ENCODE measurements at regions not wholly inside any gene's neighbourhood (a gene's known extent, or its start where the extent isn't known, plus 50 kb on each side); places are given as distances from the start of the nearest gene placed in this dataset.

- Histone ChIP-seq H3K4me1 (peaks cover 0 to 6% (median 0%) of the 10 kb centered on the region in 4 donors), H3K36me3 (no peaks in the 10 kb centered on the region), H3K27me3 (peaks cover 60% of the 10 kb centered on the region), H3K4me3 (no peak overlapping the region), H3K9me3 (no peaks in the 10 kb centered on the region), H3K27ac (no peak overlapping the region)
- TF ChIP-seq POLR2A (IDR thresholded peaks at IDR 0.05) (no peak), POLR2AphosphoS5 (IDR thresholded peaks at IDR 0.05) (no peak), EP300 (IDR thresholded peaks at IDR 0.05; ENCODE audit: low read depth) (no peak)
- TF ChIP-seq, protein P1, sequence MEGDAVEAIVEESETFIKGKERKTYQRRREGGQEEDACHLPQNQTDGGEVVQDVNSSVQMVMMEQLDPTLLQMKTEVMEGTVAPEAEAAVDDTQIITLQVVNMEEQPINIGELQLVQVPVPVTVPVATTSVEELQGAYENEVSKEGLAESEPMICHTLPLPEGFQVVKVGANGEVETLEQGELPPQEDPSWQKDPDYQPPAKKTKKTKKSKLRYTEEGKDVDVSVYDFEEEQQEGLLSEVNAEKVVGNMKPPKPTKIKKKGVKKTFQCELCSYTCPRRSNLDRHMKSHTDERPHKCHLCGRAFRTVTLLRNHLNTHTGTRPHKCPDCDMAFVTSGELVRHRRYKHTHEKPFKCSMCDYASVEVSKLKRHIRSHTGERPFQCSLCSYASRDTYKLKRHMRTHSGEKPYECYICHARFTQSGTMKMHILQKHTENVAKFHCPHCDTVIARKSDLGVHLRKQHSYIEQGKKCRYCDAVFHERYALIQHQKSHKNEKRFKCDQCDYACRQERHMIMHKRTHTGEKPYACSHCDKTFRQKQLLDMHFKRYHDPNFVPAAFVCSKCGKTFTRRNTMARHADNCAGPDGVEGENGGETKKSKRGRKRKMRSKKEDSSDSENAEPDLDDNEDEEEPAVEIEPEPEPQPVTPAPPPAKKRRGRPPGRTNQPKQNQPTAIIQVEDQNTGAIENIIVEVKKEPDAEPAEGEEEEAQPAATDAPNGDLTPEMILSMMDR (IDR thresholded peaks at IDR 0.05) = no peak
- intact Hi-C loops (cut with DNase I; ENCODE audit: low total_unique reads) = no loop called here
- in situ Hi-C loops (cut with MboI; ENCODE audit: low pct_ligation_motif_present in 1 of 4, low pct_unique_long_range_greater_than_20kb in 1 of 4, low sequenced_read_pairs in 3 of 4) = no loop called here
- DNase-seq = no peak
- 67% methylated on average over 2 to 3 of the region's 3 CpGs for WGBS, 2 donors (ENCODE audit: low coverage in 1 of 2)
Observed at GRCh38 chr1:181314010-181314409, 169.3 kb upstream of the CACNA1E start.

- H3K9me3 ChIP-seq = no peaks in the 10 kb centered on the region
- DNase-seq = no peak
- no peaks in the 10 kb centered on the region for H3K36me3 ChIP-seq
- intact Hi-C loops (cut with DNase I; ENCODE audit: low total_unique reads) (no loop called here), in situ Hi-C loops (cut with MboI; ENCODE audit: low pct_ligation_motif_present in 1 of 4, low pct_unique_long_range_greater_than_20kb in 1 of 4, low sequenced_read_pairs in 3 of 4) (no loop called here)
- peaks cover 70% of the 10 kb centered on the region for H3K27me3 ChIP-seq
- TF ChIP-seq EP300 (IDR thresholded peaks at IDR 0.05; ENCODE audit: low read depth) (no peak), POLR2A (IDR thresholded peaks at IDR 0.05) (no peak), POLR2AphosphoS5 (IDR thresholded peaks at IDR 0.05) (no peak)
- TF ChIP-seq, protein P1 (IDR thresholded peaks at IDR 0.05) = no peak
- H3K4me1 ChIP-seq = peaks cover 0 to 6% (median 0%) of the 10 kb centered on the region in 4 donors
- H3K27ac ChIP-seq = no peak overlapping the region
- H3K4me3 ChIP-seq = no peak overlapping the region
- WGBS, 2 donors (ENCODE audit: low coverage in 1 of 2) = 25 to 47% methylated on average over 3 to 6 of the region's 6 CpGs
Observed at GRCh38 chr1:181314959-181315358, 168.4 kb upstream of the CACNA1E start.

DNA sequence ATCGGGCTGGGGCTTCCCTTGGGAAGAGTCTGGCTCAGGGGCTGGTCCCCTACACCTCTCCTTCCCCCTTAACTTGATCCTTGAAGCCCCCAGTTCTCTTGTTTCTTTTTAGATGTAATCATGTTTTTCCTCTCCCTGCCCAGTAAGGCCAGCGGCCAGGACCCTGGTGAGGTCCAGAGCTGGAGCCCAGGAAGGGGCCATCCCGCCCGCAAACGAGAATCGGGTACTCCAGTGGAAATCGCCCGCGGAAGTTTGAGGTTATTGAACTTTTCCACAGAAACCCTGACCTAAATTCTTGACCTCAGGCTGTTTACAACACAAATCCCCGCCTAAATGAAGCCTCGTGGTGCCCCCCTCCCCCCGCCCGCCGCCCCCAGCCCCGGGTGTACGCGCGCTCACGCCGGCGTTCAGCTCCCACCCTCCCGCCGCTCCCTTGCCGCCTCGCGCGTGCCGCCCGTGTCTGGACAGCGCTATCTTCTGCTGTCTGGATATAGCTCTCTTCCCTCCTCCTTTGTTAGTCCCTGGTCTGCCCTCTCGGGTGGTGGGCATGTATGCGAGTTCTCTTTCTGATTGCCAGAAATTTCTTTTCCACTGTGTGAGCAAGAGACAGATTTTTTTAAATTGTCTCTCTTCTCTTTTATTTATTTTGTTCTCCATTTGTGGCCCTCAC, 165.9 kb upstream of the CACNA1E start:
- WGBS, 2 donors (ENCODE audit: low coverage in 1 of 2) = 19 to 20% methylated on average over 3 to 32 of the region's 32 CpGs

GRCh38 chr1:181318022-181318857, 165.1 kb upstream of the CACNA1E start:
- TF ChIP-seq POLR2AphosphoS5 (IDR thresholded peaks at IDR 0.05) (no peak), POLR2A (IDR thresholded peaks at IDR 0.05) (no peak), EP300 (IDR thresholded peaks at IDR 0.05; ENCODE audit: low read depth) (no peak)
- TF ChIP-seq, protein P1 (IDR thresholded peaks at IDR 0.05) = no peak
- DNase-seq = no peak

More for the DNA sequence above, 165.9 kb upstream of the CACNA1E start:
- DNase-seq = no peak
- TF ChIP-seq, protein P1 (IDR thresholded peaks at IDR 0.05) = no peak
- TF ChIP-seq POLR2AphosphoS5 (IDR thresholded peaks at IDR 0.05) = no peak
- no peak for TF ChIP-seq POLR2A (IDR thresholded peaks at IDR 0.05)
- TF ChIP-seq EP300 (IDR thresholded peaks at IDR 0.05; ENCODE audit: low read depth) = no peak
- Histone ChIP-seq H3K27me3 (peaks cover 76% of the 10 kb centered on the region), H3K4me3 (no peak overlapping the region), H3K4me1 (peaks cover 0 to 6% (median 0%) of the 10 kb centered on the region in 4 donors), H3K27ac (no peak overlapping the region), H3K36me3 (no peaks in the 10 kb centered on the region), H3K9me3 (no peaks in the 10 kb centered on the region)
- intact Hi-C loops (cut with DNase I; ENCODE audit: low total_unique reads) = no loop called here
- in situ Hi-C loops (cut with MboI; ENCODE audit: low pct_ligation_motif_present in 1 of 4, low pct_unique_long_range_greater_than_20kb in 1 of 4, low sequenced_read_pairs in 3 of 4) = no loop called here

More at GRCh38 chr1:181318022-181318857, 165.1 kb upstream of the CACNA1E start:
- intact Hi-C loops (cut with DNase I; ENCODE audit: low total_unique reads) (no loop called here), in situ Hi-C loops (cut with MboI; ENCODE audit: low pct_ligation_motif_present in 1 of 4, low pct_unique_long_range_greater_than_20kb in 1 of 4, low sequenced_read_pairs in 3 of 4) (no loop called here)
- no peak overlapping the region for H3K27ac ChIP-seq
- no peak overlapping the region for H3K4me3 ChIP-seq
- no peaks in the 10 kb centered on the region for H3K9me3 ChIP-seq
- peaks cover 70% of the 10 kb centered on the region for H3K27me3 ChIP-seq
- no peaks in the 10 kb centered on the region for H3K36me3 ChIP-seq
- H3K4me1 ChIP-seq = peaks cover 0 to 6% (median 0%) of the 10 kb centered on the region in 4 donors
- 0 to 9% methylated on average over 7 to 57 of the region's 59 CpGs for WGBS, 2 donors (ENCODE audit: low coverage in 1 of 2)
